T47D (cell line): ENCODE measurements at regions not wholly inside any gene's neighbourhood (a gene's known extent, or its start where the extent isn't known, plus 50 kb on each side); places are given as distances from the start of the nearest gene placed in this dataset.

Experiments used
- DNase-seq, 2 experiments: peaks; one replicate each; pipeline versions ENCODE4 v3.0.0 to v3.0.0-alpha.2; 2011 to 2012; ENCODE audit warnings: low read depth in 1 of 2, low spot score in 1 of 2
- JUND ChIP-seq: IDR thresholded peaks from 2 replicates; pipeline ENCODE4 v1.6.1; 2012; ENCODE audit warnings: low read depth
- in situ Hi-C: cut with HindIII; loops from 2 replicates; pipeline ENCODE4 v1.10.0; 2016; ENCODE audit warnings: low sequenced_read_pairs, low pct_unique_long_range_greater_than_20kb

- no peak for TF ChIP-seq JUND
- DNase-seq: no peak
- in situ Hi-C loops: no loop called here
These were observed 295.9 kb upstream of the ZNF32 start for GRCh38 chr10:43944381-43945093.

GRCh38 chr10:43943818-43944360, 295.2 kb upstream of the ZNF32 start:
- no peak for DNase-seq
- no peak for TF ChIP-seq JUND
- in situ Hi-C loops: no loop called here

GRCh38 chr10:43943119-43943817, 294.6 kb upstream of the ZNF32 start:
- no peak for DNase-seq
- TF ChIP-seq JUND: no peak
- in situ Hi-C loops: no loop called here

GRCh38 chr10:43942096-43942850, 293.6 kb upstream of the ZNF32 start:
- no peak for TF ChIP-seq JUND
- no peak for DNase-seq
- in situ Hi-C loops: no loop called here

- in situ Hi-C loops: no loop called here
- no peak for DNase-seq
- no peak for TF ChIP-seq JUND
These were observed 292.5 kb upstream of the ZNF32 start for GRCh38 chr10:43940898-43941837.

GRCh38 chr10:43939939-43940820, 291.5 kb upstream of the ZNF32 start:
- no peak for TF ChIP-seq JUND
- in situ Hi-C loops: no loop called here
- no peak for DNase-seq

GRCh38 chr10:43939389-43939938, 290.8 kb upstream of the ZNF32 start:
- no peak for TF ChIP-seq JUND
- in situ Hi-C loops: no loop called here
- DNase-seq: no peak

GRCh38 chr10:43938810-43939209, 290.1 kb upstream of the ZNF32 start:
- in situ Hi-C loops: no loop called here
- no peak for TF ChIP-seq JUND
- DNase-seq: no peak

- in situ Hi-C loops: no loop called here
- no peak for TF ChIP-seq JUND
- no peak for DNase-seq
These were observed 282.7 kb upstream of the ZNF32 start for GRCh38 chr10:43931308-43931930.

- in situ Hi-C loops: no loop called here
- no peak for TF ChIP-seq JUND
- DNase-seq: no peak
These were observed 282.1 kb upstream of the ZNF32 start for GRCh38 chr10:43930777-43931176.
